Endodermal cell (in vitro differentiated cells): ENCODE measurements at regions not wholly inside any gene's neighbourhood (a gene's known extent, or its start where the extent isn't known, plus 50 kb on each side); places are given as distances from the start of the nearest gene placed in this dataset.

ENCODE experiments used
- DNase-seq: peaks from one replicate; pipeline ENCODE4 v3.0.0-alpha.2; 2017
- H3K27ac ChIP-seq: 2 replicates; pipeline ENCODE4 v1.5.1; 2013; ENCODE audit warnings: mild to moderate bottlenecking, low read depth, low read length, moderate library complexity
- H3K27me3 ChIP-seq: 2 replicates; pipeline ENCODE4 v1.6.1; 2013; ENCODE audit warnings: mild to moderate bottlenecking, low read length, moderate library complexity; ENCODE audit not compliant: insufficient read depth, control insufficient read depth, poor library complexity, severe bottlenecking
- H3K36me3 ChIP-seq: 2 replicates; pipeline ENCODE4 v1.7.0; 2013; ENCODE audit warnings: mild to moderate bottlenecking, low read length, moderate library complexity; ENCODE audit not compliant: control insufficient read depth, insufficient read depth
- H3K4me1 ChIP-seq: one replicate; pipeline ENCODE4 v1.7.0; 2013; ENCODE audit warnings: low read length; ENCODE audit not compliant: control insufficient read depth, insufficient read depth
- H3K4me3 ChIP-seq: 2 replicates; pipeline ENCODE4 v1.5.1; 2013; ENCODE audit warnings: mild to moderate bottlenecking, low read length, moderate library complexity
- H3K9ac ChIP-seq: 2 replicates; pipeline ENCODE4 v1.6.1; 2013; ENCODE audit warnings: mild to moderate bottlenecking, low read length, moderate library complexity; ENCODE audit not compliant: poor library complexity, severe bottlenecking; ENCODE audit errors: extremely low read depth
- H3K9me3 ChIP-seq: 2 replicates; pipeline ENCODE4 v1.6.1; 2013; ENCODE audit warnings: mild to moderate bottlenecking, low read length, moderate library complexity; ENCODE audit not compliant: control insufficient read depth
- H3K27ac Mint-ChIP-seq: 2 replicates; pipeline ENCODE4 v1.8.0; 2020; ENCODE audit warnings: mixed read lengths
- H3K27me3 Mint-ChIP-seq: 2 replicates; pipeline ENCODE4 v1.8.0; 2021; ENCODE audit warnings: mild to moderate bottlenecking, mixed read lengths; ENCODE audit not compliant: insufficient read depth
- H3K36me3 Mint-ChIP-seq: 2 replicates; pipeline ENCODE4 v1.8.0; 2020; ENCODE audit warnings: low read depth, mixed read lengths
- H3K4me1 Mint-ChIP-seq: 2 replicates; pipeline ENCODE4 v1.8.0; 2020; ENCODE audit warnings: mixed read lengths
- H3K4me3 Mint-ChIP-seq: 2 replicates; pipeline ENCODE4 v1.8.0; 2020; ENCODE audit warnings: mild to moderate bottlenecking, moderate library complexity, mixed read lengths
- H3K9me3 Mint-ChIP-seq: 2 replicates; pipeline ENCODE4 v1.8.0; 2020; ENCODE audit warnings: mild to moderate bottlenecking, mixed read lengths
- CTCF ChIP-seq: fragments of 200-600 bp; sonication (generic); conservative IDR thresholded peaks from 2 replicates; pipeline ENCODE4 v1.5.0; 2021; ENCODE audit warnings: antibody characterized with exemption, mild to moderate bottlenecking
- WGBS, 2 experiments: methylation state at CpG; one replicate each; pipeline versions ENCODE4 v1.1.5 to v1.1.7; 2013; ENCODE audit warnings: missing lambda C conversion rate in 2 of 2, mixed read lengths in 1 of 2; ENCODE audit not compliant: insufficient coverage in 1 of 2, insufficient read length in 1 of 2; 5-methylcytosine and 5-hydroxymethylcytosine counted together

- no peak overlapping the region for H3K4me3 Mint-ChIP-seq
- no peak for TF ChIP-seq CTCF
- no peaks in the 10 kb centered on the region for H3K36me3 Mint-ChIP-seq
- 92 to 100% methylated on average over 4 to 5 of the region's 5 CpGs for WGBS, 2 experiments
- no peak overlapping the region for H3K27ac ChIP-seq
- peaks cover 3% of the 10 kb centered on the region for H3K27me3 Mint-ChIP-seq
- H3K27me3 ChIP-seq = no peaks in the 10 kb centered on the region
- H3K4me3 ChIP-seq = no peak overlapping the region
- no peaks in the 10 kb centered on the region for H3K4me1 Mint-ChIP-seq
- H3K9me3 ChIP-seq = no peaks in the 10 kb centered on the region
- no peak overlapping the region for H3K27ac Mint-ChIP-seq
- H3K9me3 Mint-ChIP-seq = no peaks in the 10 kb centered on the region
- no peak for DNase-seq
- H3K36me3 ChIP-seq = no peaks in the 10 kb centered on the region
- no peaks in the 10 kb centered on the region for H3K4me1 ChIP-seq
- H3K9ac ChIP-seq = no peak overlapping the region
These were observed 174.0 kb upstream of the TLL1 start for GRCh38 chr4:165699055-165699454.

- Histone ChIP-seq H3K4me1 (no peaks in the 10 kb centered on the region), H3K9me3 (no peaks in the 10 kb centered on the region), H3K36me3 (no peaks in the 10 kb centered on the region), H3K4me3 (no peak overlapping the region), H3K27me3 (no peaks in the 10 kb centered on the region), H3K27ac (no peak overlapping the region), H3K9ac (no peak overlapping the region)
- DNase-seq = peak; percentile 67
- Mint-ChIP-seq H3K4me1 (no peaks in the 10 kb centered on the region), H3K27ac (no peak overlapping the region), H3K27me3 (peaks cover 3% of the 10 kb centered on the region), H3K4me3 (no peak overlapping the region), H3K36me3 (no peaks in the 10 kb centered on the region), H3K9me3 (no peaks in the 10 kb centered on the region)
- TF ChIP-seq CTCF = peak; percentile 81
These were observed 172.2 kb upstream of the TLL1 start for GRCh38 chr4:165700855-165701254.

DNA sequence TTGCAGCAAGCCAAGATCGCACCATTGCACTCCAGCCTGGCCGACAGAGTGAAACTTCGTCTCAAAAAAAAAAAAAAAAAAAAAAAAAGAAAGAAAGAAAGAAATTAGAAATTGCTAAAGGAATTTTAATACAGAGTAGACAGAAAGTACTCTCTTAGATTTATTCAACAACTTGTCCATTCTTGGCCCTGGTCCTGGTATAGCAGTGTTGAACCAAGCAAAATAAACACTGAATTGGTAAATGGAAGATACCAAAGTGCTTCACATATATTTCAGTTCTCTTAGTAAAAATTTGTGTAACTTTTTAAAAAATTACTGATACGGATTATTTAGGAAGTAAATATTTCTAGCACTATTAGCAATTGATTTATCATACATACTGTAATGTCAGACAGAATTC lies 165.9 kb upstream of the TLL1 start:
- DNase-seq = no peak
- H3K27me3 Mint-ChIP-seq = no peaks in the 10 kb centered on the region
- Histone ChIP-seq H3K4me3 (no peak overlapping the region), H3K27ac (no peak overlapping the region), H3K27me3 (no peaks in the 10 kb centered on the region), H3K9ac (no peak overlapping the region), H3K36me3 (no peaks in the 10 kb centered on the region), H3K9me3 (no peaks in the 10 kb centered on the region), H3K4me1 (peaks cover 6% of the 10 kb centered on the region)
- H3K36me3 Mint-ChIP-seq = no peaks in the 10 kb centered on the region
- no peak for TF ChIP-seq CTCF
- peaks cover 30% of the 10 kb centered on the region for H3K4me1 Mint-ChIP-seq
- WGBS, 2 experiments = 95 to 96% methylated on average over 2 to 3 of the region's 4 CpGs
- H3K4me3 Mint-ChIP-seq = no peak overlapping the region
- H3K9me3 Mint-ChIP-seq = no peaks in the 10 kb centered on the region
- no peak overlapping the region for H3K27ac Mint-ChIP-seq
